GM10266 (cell line): ENCODE measurements at regions not wholly inside any gene's neighbourhood (a gene's known extent, or its start where the extent isn't known, plus 50 kb on each side); places are given as distances from the start of the nearest gene placed in this dataset.

Experiments
- DNase-seq: peaks from one replicate; pipeline ENCODE4 v3.0.0; 2012; ENCODE audit errors: extremely low spot score
- TF ChIP-seq, protein P1 (sequence below): IDR thresholded peaks from 2 replicates; pipeline ENCODE4 v1.5.1; 2012; ENCODE audit warnings: mild to moderate bottlenecking, low read depth; ENCODE audit not compliant: control insufficient read depth, insufficient read depth; ENCODE audit errors: missing control alignments

DNA sequence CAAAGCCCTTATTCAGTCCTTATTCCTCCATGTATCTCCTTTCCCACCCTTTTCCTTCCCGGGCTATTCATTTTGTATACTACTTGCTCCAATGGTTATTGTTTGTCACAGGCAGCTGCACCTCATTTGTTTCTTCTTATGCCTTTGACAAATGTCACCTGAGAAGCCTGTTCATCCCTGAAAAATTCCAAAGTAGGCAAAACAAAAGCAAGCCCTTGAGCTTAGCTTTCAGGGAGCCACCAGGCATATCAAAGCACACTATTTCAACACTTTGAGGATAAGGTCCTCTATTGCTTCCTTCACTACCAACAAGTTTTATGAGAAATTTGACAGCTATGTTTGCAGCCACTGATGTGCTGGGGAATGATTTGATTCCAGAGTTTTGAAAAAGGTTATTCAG, 738.7 kb upstream of the LMO3 start:
- no peak for DNase-seq

GRCh38 chr12:17342381-17342961, 736.5 kb upstream of the LMO3 start:
- DNase-seq = no peak
- TF ChIP-seq, protein P1, sequence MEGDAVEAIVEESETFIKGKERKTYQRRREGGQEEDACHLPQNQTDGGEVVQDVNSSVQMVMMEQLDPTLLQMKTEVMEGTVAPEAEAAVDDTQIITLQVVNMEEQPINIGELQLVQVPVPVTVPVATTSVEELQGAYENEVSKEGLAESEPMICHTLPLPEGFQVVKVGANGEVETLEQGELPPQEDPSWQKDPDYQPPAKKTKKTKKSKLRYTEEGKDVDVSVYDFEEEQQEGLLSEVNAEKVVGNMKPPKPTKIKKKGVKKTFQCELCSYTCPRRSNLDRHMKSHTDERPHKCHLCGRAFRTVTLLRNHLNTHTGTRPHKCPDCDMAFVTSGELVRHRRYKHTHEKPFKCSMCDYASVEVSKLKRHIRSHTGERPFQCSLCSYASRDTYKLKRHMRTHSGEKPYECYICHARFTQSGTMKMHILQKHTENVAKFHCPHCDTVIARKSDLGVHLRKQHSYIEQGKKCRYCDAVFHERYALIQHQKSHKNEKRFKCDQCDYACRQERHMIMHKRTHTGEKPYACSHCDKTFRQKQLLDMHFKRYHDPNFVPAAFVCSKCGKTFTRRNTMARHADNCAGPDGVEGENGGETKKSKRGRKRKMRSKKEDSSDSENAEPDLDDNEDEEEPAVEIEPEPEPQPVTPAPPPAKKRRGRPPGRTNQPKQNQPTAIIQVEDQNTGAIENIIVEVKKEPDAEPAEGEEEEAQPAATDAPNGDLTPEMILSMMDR = no peak

More for the DNA sequence above, 738.7 kb upstream of the LMO3 start:
- TF ChIP-seq, protein P1 = no peak

DNA sequence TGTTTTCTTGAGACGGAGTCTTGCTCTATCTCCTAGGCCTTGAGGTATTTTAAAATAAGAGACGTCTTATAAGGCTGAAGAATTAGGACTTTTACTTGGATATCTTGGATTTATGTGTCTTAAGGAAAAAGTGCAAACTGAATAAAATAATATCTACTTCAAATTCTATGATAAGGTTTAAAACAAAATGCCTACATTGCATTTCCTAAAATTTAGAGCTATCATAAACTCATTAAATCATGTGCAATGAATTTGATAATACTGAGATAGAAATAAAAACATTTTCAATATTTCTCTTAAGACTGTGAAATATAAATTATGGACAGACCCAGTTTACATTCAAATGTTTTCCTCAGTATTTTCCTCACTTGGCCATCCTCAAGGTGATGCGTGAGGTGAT, 729.5 kb upstream of the LMO3 start:
- TF ChIP-seq, protein P1 = no peak

DNA sequence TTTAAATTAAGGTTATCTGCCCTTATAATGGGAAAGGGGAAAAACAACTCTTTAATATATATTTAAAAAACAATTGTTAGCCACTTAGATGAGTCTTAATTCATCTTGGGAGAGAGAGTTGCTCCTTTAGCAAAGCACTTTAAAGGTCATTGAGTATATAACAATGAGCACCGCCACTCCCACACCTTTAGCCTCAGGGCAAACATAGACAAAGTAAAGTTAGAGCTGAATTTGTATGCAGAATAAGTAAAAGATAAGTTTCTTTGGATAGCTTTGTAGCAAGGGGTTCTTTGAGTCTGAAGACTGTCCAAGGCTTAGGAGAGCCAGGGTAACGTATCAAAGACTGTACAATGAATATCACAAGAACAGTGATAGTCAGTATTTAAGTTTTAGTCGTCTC, 728.8 kb upstream of the LMO3 start:
- TF ChIP-seq, protein P1 = no peak

More for the DNA sequence above, 729.5 kb upstream of the LMO3 start:
- no peak for DNase-seq

DNA sequence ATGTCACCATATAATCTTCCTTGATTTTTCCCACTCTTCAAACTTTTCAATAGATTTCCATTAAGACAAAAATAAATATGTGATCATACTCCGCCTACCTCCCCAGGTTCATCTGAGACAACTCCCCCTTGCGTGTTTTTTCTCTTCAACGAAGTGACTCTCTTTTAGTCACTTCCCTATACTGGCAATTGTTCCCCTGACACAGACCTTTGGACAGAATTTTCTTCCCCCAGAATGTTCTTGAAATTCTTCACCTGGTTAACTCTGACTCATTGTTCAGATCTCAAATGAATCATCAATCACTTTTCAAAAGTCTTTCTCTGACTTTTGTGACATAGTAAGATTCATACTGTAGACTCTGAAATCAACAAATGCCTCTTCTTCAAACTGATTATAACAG, 727.3 kb upstream of the LMO3 start:
- DNase-seq = no peak
- TF ChIP-seq, protein P1 = no peak

More for the DNA sequence above, 728.8 kb upstream of the LMO3 start:
- DNase-seq = no peak

DNA sequence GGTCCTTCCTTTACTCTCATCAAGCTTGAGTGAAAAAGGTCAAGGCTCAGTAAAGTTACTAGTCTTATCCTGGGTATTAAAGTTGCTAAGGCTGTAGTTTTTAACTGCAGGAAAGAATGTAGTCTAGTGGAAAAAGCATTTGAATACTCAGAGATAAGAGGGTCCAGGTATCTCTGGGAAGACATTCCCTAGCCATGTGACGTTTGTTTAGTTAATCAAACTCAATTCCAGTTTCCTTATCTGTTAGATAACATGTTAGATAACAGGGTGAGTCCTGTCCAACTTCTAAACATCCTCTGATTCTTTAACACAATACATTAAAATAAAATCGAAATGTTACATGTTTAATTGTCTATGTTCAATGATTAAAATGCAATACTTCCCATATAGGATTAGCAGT, 720.7 kb upstream of the LMO3 start:
- DNase-seq = no peak
- TF ChIP-seq, protein P1 = no peak

- DNase-seq = no peak
- TF ChIP-seq, protein P1 = no peak
Measured at GRCh38 chr12:17322090-17322489, 716.1 kb upstream of the LMO3 start.
